ENCODE measurements at regions not wholly inside any gene's neighbourhood (a gene's known extent, or its start where the extent isn't known, plus 50 kb on each side); places are given as distances from the start of the nearest gene placed in this dataset.

DNA sequence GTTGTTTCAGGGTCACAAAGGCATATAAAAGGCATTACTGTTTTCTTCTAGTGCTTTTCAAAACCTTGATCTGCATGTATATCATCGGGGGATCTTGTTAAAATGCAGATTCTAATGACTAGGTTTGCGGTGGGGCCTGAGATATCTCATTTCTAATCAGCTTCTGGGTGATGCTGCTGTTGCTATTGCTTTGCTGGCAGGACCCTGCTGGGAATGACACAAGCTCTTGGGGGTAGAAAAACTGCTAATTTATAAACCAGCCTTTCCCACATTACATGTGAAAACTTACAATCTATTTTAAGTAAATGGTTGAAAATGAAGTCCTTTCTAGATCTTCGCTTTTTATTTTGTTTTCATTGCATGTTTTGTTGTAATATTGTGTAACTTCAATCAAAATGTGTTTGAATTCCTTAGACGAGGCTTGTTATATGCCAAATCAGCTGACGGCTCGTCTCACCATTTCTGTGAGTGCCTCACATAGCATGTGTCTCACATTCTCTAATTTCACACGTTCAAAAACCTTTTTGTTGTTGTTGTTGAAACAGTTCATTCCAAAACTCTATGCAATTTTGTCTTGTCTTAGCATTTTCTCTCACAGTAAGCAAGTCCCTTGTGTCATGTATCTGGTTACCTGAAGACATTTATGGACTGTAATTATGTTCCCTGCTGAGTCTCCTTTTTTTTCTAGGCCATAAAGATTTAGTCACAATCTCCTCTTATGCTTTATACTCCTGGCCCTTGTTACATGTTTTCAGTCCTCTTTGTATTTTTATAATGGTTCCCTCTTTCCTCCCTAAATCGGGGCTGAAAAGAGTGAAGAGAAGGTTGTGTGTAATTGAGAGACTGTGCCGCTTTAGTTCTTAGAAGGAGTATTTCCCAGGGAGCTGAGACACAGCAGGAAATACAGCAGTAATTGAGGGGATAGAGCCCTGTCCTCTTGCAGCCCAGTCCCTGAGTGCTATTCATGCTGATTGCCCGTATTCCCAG, 521.0 kb upstream of the SEMA6A start:
- DNase-seq = no peak

DNA sequence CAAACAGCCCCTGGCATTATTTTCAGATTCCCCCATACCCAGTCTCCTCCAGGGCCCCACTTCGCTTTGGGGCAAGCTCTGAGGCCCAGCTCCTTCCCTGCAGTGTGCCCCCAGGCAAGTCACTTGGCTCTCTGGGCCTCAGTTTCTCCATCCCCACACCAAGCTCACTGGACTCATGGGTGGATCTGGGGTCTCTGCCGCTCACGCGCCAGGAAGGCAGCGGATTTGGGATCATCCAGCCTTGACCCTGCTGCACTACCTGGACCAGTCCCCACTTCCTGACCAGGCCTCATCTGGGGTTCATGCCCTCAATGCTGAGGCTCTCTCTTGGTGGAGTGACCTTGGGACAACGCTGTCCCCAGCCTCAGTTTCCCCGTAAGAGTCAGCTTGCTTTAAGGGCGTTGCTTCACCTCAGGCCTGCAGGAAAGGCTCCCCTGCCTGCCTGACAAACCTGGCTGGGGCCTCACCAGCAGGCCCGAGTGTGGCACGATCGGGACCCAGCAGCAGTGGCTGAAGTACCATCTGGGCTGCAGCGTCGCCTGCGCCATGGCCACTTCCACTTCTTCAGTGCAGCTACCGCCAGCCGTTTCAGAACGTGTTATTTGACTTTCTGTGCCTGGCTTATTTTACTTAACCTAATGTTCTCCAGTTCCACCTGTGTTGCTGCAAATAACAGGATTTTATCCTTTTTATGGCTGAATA, 519.6 kb upstream of the SEMA6A start:
- no peak for DNase-seq

DNA sequence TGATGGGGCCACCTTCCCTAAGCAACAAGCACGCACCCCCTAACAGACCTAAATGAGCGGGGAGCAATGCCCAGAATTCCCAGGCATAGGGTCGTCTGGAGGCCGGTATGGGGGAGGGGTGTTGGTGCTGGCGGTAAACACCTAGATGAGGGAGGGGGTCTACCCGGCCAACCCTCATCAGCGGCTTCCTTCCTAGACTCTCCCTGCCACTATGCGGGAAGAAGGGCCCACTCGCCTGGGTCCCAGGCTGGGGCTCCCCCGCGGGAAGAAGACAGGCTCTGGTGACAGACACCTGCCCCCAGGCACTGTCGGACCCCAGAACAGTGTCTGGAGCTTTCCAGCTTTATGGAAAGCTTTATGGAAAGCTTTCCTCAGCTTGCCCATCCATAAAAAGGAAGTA, 519.0 kb upstream of the SEMA6A start:
- DNase-seq = no peak

DNA sequence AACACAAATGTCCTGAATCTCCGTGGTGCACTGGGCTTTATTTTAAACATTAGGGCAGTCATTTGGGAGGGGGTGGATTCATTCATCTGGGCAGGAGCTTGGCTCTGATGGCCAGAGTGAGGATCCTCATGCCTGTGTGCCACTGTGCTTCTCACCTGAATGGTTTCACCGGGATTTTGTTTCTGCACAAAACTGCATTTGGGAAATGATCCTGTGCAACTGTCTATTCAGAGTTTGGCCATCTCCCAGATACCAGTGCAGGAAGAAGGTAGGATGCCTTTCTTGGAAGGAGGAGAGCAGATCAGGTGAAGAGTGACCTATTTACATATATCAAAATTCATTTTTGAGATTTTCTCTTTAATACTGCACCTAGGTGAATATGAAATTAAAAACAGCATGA, 514.4 kb upstream of the SEMA6A start:
- no peak for DNase-seq

DNA sequence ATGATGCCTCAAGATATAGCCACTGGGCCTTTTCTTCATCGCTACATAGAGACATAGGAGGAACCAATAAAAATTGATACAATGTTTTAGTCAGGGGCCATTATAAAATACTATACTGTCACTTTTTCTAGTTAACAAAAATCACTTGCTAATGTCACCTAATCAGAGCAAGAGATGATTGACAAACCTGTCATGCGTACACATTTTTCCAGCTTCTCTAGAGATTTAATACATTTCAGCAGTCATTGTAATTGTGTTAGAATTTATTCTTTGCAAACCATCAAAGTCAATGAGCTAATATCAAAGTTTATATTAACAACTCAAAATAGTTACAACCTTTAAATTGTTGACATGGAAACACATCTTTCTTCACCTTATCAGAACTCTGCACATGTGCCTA, 513.6 kb upstream of the SEMA6A start:
- no peak for DNase-seq

DNA sequence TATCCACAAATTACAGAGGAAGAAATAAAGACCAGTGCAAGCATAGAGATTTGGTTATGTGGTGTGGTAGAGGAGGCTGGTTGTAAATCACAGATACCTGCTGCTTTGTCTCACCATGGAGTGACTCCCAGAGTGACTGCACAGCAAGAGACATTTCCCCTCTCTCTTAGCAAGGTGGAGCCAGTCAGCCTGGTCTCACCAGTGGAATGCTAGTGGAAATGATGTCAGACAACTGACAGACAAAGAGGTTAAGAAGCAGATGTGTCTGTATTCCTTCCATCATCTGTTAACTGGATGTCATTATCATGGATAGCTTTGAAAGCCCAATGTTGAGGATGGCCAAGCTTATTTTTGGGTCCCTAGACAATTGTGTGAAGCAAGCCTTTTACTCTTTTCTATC, 509.4 kb upstream of the SEMA6A start:
- DNase-seq = no peak

DNA sequence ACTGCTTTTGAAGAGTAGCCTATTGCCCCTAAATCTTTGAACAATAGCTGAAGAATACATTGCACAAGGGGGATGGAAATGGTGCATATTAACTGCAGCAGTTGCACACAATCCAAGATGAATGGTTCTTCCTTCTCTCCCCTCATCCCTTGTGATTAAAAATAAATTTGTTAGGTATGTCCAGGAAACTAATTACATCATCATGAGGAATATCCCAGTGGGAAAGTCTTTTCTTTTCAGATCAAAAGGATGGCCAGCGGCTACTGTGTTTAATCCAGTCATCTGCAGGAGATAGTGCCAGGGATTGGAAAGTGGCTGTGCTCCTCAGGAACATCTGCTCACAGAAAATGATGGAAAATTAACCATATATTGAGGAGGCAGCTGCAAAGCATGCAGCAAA, 508.4 kb upstream of the SEMA6A start:
- DNase-seq = no peak

DNA sequence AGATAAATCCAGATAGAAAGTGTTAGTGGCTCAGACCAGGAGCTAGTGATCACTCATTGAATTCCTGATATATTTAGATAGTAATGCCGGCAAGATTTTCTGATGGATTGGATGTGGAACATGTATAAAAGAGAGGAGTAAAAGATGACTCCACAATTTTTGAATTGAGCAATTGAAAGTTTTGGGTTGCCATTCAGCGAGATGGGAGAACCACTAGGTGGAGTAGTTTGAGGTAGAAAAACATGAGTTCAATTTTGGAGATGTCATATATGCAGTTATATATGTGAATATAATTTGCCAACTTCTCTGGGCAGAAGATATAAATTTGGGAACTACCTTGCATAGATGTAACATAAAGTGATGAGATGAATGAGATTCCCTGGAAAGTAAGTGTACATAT, 502.5 kb upstream of the SEMA6A start:
- DNase-seq = no peak

DNA sequence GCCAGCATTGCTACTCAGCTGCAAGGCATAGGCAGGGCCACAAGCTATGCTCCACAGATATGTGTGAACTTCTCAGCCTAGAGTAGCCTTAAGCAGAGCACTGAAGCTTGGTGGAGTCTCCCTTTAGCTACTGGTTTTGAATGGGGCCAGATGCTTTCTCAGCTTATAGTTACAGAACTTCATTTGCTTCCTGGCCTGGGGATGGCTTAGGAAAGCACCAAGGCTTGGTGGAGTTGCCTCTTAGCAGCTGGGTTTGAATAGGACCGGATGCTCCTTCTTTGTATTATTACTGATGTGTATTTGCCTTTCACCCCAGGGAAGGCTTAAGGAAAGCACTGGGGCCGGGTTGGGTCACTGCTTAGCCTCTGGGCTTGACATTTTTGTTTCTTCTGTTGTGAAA, 497.8 kb upstream of the SEMA6A start:
- no peak for DNase-seq

DNA sequence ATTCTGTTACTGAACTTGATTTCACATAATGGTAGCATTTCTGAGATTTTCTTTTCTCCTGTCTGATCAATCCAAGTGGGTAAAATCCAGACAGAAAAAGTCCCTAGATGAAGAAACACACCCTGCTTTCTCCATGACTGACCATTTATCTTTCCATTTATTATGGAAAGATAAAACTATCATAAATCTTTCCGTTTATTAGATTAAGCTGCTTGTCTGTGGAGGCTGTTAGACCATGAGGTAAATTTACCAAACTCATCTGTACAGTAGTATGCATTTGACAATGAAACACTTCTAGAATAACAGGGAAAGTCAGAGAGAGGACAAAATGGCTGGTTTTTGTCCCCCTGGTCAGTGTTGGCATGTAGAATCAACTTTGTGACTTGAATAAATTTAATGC, 491.2 kb upstream of the SEMA6A start:
- no peak for DNase-seq

DNA sequence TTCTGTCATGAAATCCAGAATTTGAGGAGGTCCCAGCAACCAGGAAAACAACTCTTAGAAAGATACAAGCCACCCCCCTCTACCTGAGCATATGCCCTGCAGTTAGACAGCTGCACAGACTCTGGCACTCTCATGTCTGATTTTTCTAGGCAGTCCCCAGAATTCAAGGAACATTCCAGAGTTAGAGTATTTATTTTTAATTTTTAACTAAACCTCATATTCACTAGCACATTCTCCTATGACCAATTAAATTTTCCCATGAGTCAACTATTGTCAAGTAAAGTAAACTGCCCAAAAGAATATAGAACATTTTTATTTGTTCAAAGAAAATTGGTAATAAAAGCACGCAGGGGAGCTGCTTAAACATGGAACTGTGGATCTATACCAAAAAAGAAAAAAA, 490.5 kb upstream of the SEMA6A start:
- DNase-seq = no peak

DNA sequence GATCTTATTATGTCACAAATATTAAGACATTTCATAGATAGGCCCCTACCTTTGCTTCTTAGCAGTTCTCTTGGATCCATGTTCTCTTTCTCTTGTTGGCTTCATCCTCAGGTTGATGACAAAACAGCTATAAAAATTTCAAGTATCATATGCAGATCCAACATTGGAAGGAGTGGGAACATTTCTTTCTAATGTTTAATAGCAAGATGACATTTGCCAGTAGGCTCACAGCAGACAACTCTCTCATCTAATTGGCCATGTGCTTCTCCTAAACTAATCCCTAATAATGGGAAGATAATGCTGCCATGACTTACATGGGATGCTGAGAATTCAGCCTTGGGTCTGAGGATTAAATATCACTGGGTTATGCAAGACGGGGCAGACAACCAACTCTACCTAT, 485.5 kb upstream of the SEMA6A start:
- no peak for DNase-seq

DNA sequence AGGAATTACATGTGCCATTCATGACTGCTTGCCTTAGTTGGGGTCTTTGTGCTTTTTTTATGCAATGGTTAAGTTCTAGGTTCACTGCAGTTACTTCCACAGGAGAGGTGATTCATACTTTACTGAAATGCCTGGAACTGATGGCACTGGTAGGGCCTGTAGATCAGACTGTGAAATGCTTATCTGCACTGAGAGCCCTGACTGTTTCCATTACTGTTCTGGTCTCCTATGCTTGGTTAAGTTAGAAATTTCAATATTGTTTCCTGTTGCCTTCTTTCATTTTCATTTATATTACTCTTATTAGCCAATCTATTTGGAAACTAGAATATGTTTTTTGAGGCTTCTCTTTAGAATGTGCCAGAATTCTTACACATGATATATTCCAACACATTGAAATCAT, 484.1 kb upstream of the SEMA6A start:
- no peak for DNase-seq

DNA sequence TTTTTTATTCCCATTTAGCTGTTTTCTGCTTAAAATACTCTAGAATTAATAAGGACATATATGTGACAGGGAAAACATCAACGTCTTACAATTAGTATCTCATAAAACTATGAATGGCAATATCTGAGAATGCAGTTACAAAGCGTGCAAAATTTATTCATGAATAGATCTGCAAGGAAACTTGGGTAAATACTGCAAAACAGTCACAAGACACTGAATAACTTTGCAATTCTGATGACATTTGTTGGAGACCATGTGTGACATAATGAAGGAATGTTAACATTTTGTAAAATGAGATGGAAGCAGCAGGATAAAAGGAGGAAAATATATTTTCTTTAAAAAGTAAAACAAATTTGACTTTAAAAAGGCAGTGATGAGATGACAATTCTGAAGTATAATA, 480.9 kb upstream of the SEMA6A start:
- no peak for DNase-seq

DNA sequence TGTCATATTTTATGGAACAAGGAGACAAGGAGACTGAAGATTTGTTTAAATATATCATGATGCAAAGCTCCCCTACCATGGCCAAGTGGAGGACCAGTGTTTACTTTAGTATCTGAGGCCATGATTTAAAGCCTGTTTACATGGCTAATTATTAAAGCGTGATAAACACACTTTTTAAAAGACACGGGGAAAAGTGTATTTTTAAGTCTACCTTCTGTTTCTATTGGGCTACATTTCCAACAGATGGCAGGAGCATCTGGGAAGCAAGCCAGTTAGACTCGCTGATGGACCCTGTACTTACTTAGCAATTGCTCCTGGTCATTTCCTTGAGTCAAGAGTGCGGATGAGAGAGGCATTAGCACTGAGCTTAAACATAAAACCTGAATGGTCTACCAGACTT, 480.3 kb upstream of the SEMA6A start:
- no peak for DNase-seq

DNA sequence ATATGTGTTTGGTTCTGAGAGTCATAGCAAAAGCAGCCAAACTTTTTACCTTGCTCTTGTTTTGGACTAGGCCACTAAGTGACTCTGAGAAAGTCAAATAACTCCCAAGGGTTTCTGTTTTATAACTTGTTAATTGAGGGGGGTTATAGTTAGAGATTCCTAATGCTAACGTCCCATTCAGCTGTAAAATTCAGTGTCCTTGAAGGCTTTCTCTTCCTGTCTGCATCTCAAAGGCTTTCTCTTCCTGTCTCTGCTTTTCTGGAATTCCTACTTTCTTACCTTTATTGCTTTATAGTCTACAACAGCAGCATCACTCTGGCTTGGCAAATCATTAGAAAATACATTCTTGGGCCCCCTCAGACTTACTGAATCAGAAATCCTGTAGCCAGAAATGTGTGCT, 479.5 kb upstream of the SEMA6A start:
- DNase-seq = no peak

DNA sequence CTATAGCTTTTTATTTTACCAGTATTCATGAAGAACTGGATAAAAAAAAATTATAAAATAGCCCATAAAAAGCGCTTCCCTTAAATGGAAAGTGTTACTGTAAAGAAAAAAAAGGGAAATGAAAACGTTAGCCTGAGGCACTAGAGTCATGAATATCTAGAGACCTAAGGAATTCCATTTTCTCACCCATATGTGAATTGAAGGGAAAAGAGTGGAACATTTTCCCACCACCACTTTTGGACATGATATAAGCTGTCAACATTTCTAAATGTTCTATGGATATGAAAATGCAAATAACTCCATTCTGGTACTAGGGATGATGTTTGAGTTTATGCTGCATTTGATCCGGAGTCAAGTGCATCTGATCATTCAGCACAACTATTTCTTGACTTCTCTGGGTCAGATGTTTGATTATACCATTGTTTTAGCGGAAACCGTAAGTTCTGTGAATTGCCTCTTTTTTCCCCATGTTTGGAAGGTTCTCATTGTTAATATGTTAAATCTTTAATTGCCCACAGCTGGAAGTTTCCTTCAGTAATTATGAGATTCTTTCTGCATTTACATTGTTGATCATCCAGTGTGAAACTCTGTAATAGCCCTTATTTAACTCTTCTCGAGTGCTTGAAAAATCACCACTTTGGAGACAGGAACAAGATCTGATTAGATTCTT, 467.4 kb upstream of the SEMA6A start:
- no peak for DNase-seq

DNA sequence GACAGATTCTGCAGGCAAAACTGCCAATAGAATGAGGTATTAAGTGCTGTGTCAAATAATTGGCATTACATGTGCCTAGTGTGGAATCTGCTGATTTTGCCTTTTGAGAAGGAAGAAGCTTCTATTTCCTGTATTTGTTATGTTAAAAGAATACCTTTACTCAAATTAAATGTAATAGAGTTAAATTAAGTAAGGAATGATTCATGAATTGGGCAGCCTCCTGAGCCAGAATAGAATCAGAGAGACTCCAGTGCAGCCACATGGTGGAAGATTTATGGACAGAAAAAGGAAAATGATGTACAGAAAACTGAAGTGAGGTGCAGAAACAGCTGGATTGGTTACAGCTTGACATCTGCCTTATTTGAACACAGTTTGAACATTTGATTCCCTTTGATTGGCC, 464.4 kb upstream of the SEMA6A start:
- no peak for DNase-seq

DNA sequence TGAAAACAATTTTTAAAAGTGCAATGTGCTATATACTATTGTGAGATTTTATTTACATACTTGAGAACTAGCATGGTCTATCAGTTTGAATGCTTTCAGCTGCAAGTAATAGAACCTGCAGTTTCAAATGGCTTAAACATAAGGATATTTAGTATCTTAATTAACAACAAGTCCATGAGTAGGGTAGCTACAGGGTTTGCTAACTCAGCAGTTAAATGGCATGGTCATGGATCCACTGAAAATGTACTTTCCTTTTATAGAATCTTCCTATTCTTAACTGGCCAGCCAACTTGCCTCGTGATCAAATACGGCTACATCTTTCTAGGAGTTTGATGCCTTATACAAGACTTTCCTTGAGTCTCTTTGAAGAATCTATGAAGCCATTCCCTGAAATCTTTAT, 452.8 kb upstream of the SEMA6A start:
- no peak for DNase-seq

DNA sequence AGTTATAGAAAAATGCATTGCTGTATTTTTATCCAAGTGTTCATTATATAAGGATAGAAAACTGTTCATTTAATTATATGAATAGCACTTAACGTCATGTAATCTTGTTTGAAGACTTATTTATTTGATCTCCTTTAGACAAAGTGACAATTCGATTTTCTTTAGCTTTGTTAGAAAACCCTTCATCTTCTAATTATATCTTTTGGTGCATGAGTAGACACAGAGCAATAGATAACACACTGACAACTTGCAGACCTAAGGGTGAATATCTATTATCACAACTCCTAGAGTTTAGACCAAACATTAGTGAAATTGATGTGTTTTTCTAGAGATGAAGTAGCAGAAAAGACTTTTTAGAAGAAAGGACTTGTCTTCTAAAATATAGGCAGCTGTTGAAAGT, 446.4 kb upstream of the SEMA6A start:
- no peak for DNase-seq

DNA sequence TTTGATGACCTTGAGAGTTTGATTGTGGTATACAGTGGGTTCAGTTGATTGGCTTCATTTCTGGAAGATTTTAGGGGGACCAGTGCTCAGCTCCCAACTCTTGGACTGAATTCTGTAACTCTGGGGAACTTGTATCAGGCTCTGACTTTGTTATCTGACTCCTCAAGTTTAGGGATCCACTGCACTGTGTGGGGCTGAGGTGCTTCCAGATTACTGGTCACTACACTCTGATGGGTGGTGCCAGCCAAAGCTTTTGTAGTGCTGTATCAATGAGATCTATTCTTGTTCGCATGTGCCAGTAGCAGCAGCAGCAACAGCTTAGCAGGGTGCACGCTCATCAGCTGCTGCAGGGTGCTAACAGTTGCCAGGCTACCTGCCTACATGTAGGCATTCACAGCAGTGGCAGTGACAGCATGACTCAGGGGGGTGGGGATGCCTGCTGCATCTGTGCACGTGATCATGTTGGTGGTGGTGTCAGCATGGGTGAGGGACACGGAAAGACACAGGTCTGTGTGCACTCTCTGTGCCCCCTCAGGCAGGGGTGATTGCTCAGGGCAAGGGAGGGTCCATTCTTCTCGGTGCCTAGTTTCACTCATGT, 438.8 kb upstream of the SEMA6A start:
- DNase-seq = no peak

DNA sequence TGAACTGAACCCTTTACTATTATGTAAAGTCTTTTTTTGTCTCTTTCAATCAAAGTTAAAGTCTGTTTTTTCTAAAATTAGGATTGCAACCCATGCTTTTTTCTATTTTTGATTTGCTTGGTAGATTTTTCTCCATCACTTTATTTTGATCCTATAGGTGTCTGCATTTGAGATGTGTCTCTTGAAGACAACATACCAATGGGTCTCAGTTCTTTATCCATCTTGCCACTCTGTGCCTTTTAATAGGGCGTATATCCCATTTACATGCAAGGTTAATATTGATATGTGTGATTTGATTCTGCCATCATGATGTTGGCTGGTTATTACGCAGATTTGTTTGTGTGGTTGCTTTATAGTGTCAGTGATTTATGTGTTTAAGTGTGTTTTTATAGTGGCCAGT, 436.0 kb upstream of the SEMA6A start:
- no peak for DNase-seq

DNA sequence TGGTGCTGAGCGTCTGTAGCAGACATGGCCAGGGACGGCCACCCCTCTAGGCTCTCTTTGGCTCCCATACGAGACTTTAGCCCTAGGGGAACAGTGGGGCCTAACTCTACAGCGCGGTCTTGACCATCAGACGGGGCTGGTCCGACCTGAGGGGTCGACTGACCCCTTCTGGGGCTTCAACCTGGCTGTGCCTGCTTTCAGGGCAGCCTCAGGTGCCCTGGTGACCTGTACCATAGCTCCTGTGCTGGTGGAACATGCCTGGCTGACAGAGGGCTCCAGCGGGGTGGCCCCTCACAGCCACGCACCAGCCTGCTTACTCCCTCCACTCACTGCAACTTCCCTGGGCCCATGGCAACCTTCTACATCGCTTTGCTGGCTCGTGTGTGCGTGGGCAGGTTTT, 423.4 kb upstream of the SEMA6A start:
- DNase-seq = no peak

DNA sequence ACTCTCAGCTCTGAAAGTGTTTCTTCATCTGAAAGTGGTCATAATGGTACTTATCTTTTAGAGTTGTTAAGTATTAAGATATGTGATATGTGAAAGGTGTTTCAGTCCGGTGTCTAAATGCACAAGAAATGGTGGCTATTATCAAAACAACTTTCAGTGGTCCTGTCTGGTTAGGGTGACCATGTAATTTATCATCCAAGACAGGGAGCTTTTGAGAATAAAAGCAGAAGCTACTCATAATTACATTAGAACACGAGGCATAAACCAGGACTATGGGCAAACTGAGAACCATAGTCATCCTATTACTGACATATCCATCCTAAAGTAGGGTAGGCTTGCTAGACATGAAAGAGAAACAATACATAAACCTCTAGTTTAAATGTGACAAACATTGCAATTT, 418.1 kb upstream of the SEMA6A start:
- no peak for DNase-seq
